HepG2 (cell line): ENCODE measurements at regions not wholly inside any gene's neighbourhood (a gene's known extent, or its start where the extent isn't known, plus 50 kb on each side); places are given as distances from the start of the nearest gene placed in this dataset.

Experiments used
- ATAC-seq: fragments of 200-7000 bp; cut with Tn5 transposase; 3 replicates; pipeline ENCODE4 v1.9.1; 2020; ENCODE audit warnings: mild to moderate bottlenecking, moderate library complexity
- BruUV-seq: library from RNA; stranded (reverse); fragments of 400-500 nt; replicated peaks from 2 replicates; lab custom pipeline; 2021; lab: Mats Ljungman, UMichigan
- CTCF ChIA-PET: fragments of 300-600 bp; formaldehyde crosslinking; extraction: SDS; loops from one replicate; lab custom pipeline; 2021; ENCODE audit warnings: low total read pairs, inconsistent platforms, low intra/inter-chr PET ratio; lab: Yijun Ruan, JAX
- POLR2A ChIA-PET: fragments of 350-600 bp; sonication (Branson Sonifier 250); formaldehyde crosslinking; loops from one replicate; lab custom pipeline; 2020; ENCODE audit warnings: antibody characterized with exemption, inconsistent platforms; lab: Yijun Ruan, JAX
- DNase-seq: peaks from one replicate; pipeline ENCODE4 v3.0.0-alpha.2; 2015; ENCODE audit warnings: low spot score
- FAIRE-seq: peaks from 3 replicates; lab custom pipeline; 2011; peaks lifted over from hg19 to GRCh38; lab: Jason Lieb, UNC
- H2AFZ ChIP-seq: one replicate; pipeline ENCODE4 v1.6.1; 2011; ENCODE audit warnings: low read length, inconsistent platforms
- H3K27ac ChIP-seq: fragments of 300-600 bp; 3 replicates; pipeline ENCODE4 v1.8.0; 2011; ENCODE audit warnings: mixed run types, mild to moderate bottlenecking, mixed read lengths, low read length, inconsistent platforms; ENCODE audit not compliant: insufficient read depth; ENCODE audit errors: extremely low read length
- H3K27me3 ChIP-seq, 2 experiments: fragments of 200-600 bp in 1 of 2; 2 replicates in 1 of 2; 3 replicates in 1 of 2; pipeline versions ENCODE4 v1.6.0 to v1.8.0; 2011; ENCODE audit warnings: low read length in 2 of 2, mild to moderate bottlenecking in 2 of 2, moderate library complexity in 2 of 2, inconsistent platforms in 1 of 2; ENCODE audit not compliant: insufficient read depth in 2 of 2, control insufficient read depth in 1 of 2
- H3K36me3 ChIP-seq, 2 experiments: fragments of 200-600 bp in 1 of 2; replicated peaks in 1 of 2; 2 replicates in 1 of 2; 3 replicates in 1 of 2; pipeline versions ENCODE4 v1.5.1 to v1.8.0; 2011; ENCODE audit warnings: low read length in 2 of 2, inconsistent platforms in 1 of 2; ENCODE audit not compliant: insufficient read depth in 2 of 2, control insufficient read depth in 1 of 2
- H3K4me1 ChIP-seq: 2 replicates; pipeline ENCODE4 v1.5.1; 2012; ENCODE audit warnings: low read length, inconsistent platforms; ENCODE audit not compliant: insufficient read depth
- H3K4me2 ChIP-seq: 2 replicates; pipeline ENCODE4 v1.6.0; 2011; ENCODE audit warnings: low read depth, low read length, inconsistent platforms
- H3K4me3 ChIP-seq, 3 experiments: fragments of 200-600 bp in 1 of 3; sonication (generic), shearing (Covaris generic) in 1 of 3; replicated peaks in 1 of 3; 2 replicates each; pipeline ENCODE4 v1.5.1; 2011 to 2016; ENCODE audit warnings: low read length in 3 of 3, inconsistent platforms in 2 of 3, low read depth in 2 of 3, mild to moderate bottlenecking in 2 of 3, control low read depth in 1 of 3, mixed read lengths in 1 of 3; ENCODE audit not compliant: insufficient read depth in 1 of 3
- H3K79me2 ChIP-seq: one replicate; pipeline ENCODE4 v1.6.1; 2011; ENCODE audit warnings: low read length, inconsistent platforms; ENCODE audit not compliant: insufficient read depth
- H3K9ac ChIP-seq: 2 replicates; pipeline ENCODE4 v1.6.0; 2011; ENCODE audit warnings: mild to moderate bottlenecking, low read depth, low read length, inconsistent platforms; ENCODE audit not compliant: insufficient read depth
- H3K9me3 ChIP-seq: 2 replicates; pipeline ENCODE4 v1.5.1; 2012; ENCODE audit warnings: mild to moderate bottlenecking, low read length
- H4K20me1 ChIP-seq: 2 replicates; pipeline ENCODE4 v1.6.0; 2011; ENCODE audit warnings: inconsistent platforms, mild to moderate bottlenecking, low read length, moderate library complexity; ENCODE audit not compliant: insufficient read depth
- ERF ChIP-seq: IDR thresholded peaks from 2 replicates; pipeline ENCODE4 v1.6.1; 2018; ENCODE audit warnings: missing biosample characterization, missing genetic modification reagents
- FOSL1 ChIP-seq: sonication (generic); formaldehyde crosslinking; IDR thresholded peaks from 2 replicates; pipeline ENCODE4 v1.9.0; 2021; ENCODE audit warnings: missing genetic modification reagents, borderline replicate concordance
- SAP130 ChIP-seq: IDR thresholded peaks from 2 replicates; pipeline ENCODE4 v1.6.1; 2016; ENCODE audit warnings: low read depth
- ZNF180 ChIP-seq: sonication (generic); formaldehyde crosslinking; IDR thresholded peaks from 2 replicates; pipeline ENCODE4 v1.4.0; 2020; ENCODE audit warnings: low read depth, missing genetic modification reagents, borderline replicate concordance
- ZNF230 ChIP-seq: sonication (generic); formaldehyde crosslinking; IDR thresholded peaks from 2 replicates; pipeline ENCODE4 v1.4.0; 2020; ENCODE audit warnings: mild to moderate bottlenecking, missing genetic modification reagents
- ZNF317 ChIP-seq: sonication (generic); formaldehyde crosslinking; IDR thresholded peaks from 2 replicates; pipeline ENCODE4 v1.5.0; 2020; ENCODE audit warnings: mild to moderate bottlenecking, missing genetic modification reagents
- ZNF713 ChIP-seq: sonication (generic); formaldehyde crosslinking; IDR thresholded peaks from 2 replicates; pipeline ENCODE4 v1.4.0; 2020; ENCODE audit warnings: mild to moderate bottlenecking, missing genetic modification reagents
- ZNF790 ChIP-seq: sonication (generic); formaldehyde crosslinking; IDR thresholded peaks from 2 replicates; pipeline ENCODE4 v1.8.0; 2022; ENCODE audit warnings: missing genetic modification reagents, mild to moderate bottlenecking, borderline replicate concordance
- WGBS: methylation state at CpG from one replicate; pipeline ENCODE4 v1.1.6; 2017; ENCODE audit warnings: low lambda C conversion rate; 5-methylcytosine and 5-hydroxymethylcytosine counted together
- in situ Hi-C: cut with HindIII; loops from 2 replicates; pipeline ENCODE4 v1.10.0; 2017; ENCODE audit warnings: low pct_unique_long_range_greater_than_20kb; ENCODE audit not compliant: extremely low pct_ligation_motif_present
- intact Hi-C: fragments of 100-400 bp; cut with micrococcal nuclease; formaldehyde crosslinking; loops from one replicate; pipeline ENCODE4 v1.10.0; 2022; ENCODE audit not compliant: unreplicated experiment
- TF ChIP-seq, protein P1 (sequence below): sonication (generic); formaldehyde crosslinking; IDR thresholded peaks from 2 replicates; pipeline ENCODE4 v1.5.1; 2020; ENCODE audit warnings: mild to moderate bottlenecking, missing genetic modification reagents, moderate library complexity
- TF ChIP-seq, protein P2 (sequence below): sonication (generic); formaldehyde crosslinking; IDR thresholded peaks from 2 replicates; pipeline ENCODE4 v1.8.1; 2023; ENCODE audit warnings: mild to moderate bottlenecking, missing genetic modification reagents
- TF ChIP-seq, protein P3 (sequence below): sonication (generic); formaldehyde crosslinking; IDR thresholded peaks from 2 replicates; pipeline ENCODE4 v1.4.0; 2020; ENCODE audit warnings: mild to moderate bottlenecking, missing genetic modification reagents

DNA sequence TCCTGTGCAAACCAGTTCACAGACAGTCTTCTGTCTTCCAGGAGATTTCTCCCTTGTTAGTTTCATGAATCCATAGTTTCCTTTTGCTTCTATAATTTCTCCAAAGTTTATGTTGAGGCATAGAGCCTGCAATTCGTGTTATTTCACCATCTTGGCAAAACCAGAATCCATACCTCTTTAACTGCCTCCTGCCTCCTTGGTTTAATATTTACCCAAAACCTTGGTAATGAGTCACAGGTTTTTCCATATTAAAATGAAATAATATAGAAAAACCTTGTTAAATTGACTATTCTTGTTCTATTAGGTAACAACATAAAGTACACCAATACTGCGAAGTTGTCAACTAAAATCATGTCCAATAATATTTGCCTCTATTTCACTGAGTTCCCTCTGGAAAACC is 459.7 kb downstream of the HINT1 start:
- intact Hi-C loops (no loop called here), in situ Hi-C loops (loop anchor here (25.0 kb wide), 1 partner anchor 593 kb away; no protein-coding TSS in a partner anchor)
- CTCF ChIA-PET = no interaction called here
- no peaks in the 10 kb centered on the region for H3K27me3 ChIP-seq
- no TSS peak for BruUV-seq
- H3K27ac ChIP-seq = no peak overlapping the region
- DNase-seq = no peak
- no peaks in the 10 kb centered on the region for H3K79me2 ChIP-seq
- WGBS = 4% methylated on average over 2 of the region's 2 CpGs
- H3K4me1 ChIP-seq = peaks cover 3% of the 10 kb centered on the region
- no peaks in the 10 kb centered on the region for H4K20me1 ChIP-seq
- POLR2A ChIA-PET = no interaction called here
- H3K9me3 ChIP-seq = no peaks in the 10 kb centered on the region
- H3K36me3 ChIP-seq = no peaks in the 10 kb centered on the region
- no peak overlapping the region for H3K4me3 ChIP-seq
- no peak overlapping the region for H3K4me2 ChIP-seq
- FAIRE-seq = no peak
- no peak for ATAC-seq
- no peak overlapping the region for H2AFZ ChIP-seq
- no peak overlapping the region for H3K9ac ChIP-seq
- TF ChIP-seq ZNF180 (CRISPR knock-in tag) (no peak), SAP130 (no peak), ZNF230 (CRISPR knock-in tag) (no peak), ZNF790 (CRISPR knock-in tag) (no peak), ERF (no peak), ZNF713 (no peak), FOSL1 (CRISPR knock-in tag) (no peak), ZNF317 (CRISPR knock-in tag) (no peak)
- TF ChIP-seq, protein P1, sequence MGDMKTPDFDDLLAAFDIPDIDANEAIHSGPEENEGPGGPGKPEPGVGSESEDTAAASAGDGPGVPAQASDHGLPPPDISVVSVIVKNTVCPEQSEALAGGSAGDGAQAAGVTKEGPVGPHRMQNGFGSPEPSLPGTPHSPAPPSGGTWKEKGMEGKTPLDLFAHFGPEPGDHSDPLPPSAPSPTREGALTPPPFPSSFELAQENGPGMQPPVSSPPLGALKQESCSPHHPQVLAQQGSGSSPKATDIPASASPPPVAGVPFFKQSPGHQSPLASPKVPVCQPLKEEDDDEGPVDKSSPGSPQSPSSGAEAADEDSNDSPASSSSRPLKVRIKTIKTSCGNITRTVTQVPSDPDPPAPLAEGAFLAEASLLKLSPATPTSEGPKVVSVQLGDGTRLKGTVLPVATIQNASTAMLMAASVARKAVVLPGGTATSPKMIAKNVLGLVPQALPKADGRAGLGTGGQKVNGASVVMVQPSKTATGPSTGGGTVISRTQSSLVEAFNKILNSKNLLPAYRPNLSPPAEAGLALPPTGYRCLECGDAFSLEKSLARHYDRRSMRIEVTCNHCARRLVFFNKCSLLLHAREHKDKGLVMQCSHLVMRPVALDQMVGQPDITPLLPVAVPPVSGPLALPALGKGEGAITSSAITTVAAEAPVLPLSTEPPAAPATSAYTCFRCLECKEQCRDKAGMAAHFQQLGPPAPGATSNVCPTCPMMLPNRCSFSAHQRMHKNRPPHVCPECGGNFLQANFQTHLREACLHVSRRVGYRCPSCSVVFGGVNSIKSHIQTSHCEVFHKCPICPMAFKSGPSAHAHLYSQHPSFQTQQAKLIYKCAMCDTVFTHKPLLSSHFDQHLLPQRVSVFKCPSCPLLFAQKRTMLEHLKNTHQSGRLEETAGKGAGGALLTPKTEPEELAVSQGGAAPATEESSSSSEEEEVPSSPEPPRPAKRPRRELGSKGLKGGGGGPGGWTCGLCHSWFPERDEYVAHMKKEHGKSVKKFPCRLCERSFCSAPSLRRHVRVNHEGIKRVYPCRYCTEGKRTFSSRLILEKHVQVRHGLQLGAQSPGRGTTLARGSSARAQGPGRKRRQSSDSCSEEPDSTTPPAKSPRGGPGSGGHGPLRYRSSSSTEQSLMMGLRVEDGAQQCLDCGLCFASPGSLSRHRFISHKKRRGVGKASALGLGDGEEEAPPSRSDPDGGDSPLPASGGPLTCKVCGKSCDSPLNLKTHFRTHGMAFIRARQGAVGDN (CRISPR knock-in tag) = no peak
- TF ChIP-seq, protein P2, sequence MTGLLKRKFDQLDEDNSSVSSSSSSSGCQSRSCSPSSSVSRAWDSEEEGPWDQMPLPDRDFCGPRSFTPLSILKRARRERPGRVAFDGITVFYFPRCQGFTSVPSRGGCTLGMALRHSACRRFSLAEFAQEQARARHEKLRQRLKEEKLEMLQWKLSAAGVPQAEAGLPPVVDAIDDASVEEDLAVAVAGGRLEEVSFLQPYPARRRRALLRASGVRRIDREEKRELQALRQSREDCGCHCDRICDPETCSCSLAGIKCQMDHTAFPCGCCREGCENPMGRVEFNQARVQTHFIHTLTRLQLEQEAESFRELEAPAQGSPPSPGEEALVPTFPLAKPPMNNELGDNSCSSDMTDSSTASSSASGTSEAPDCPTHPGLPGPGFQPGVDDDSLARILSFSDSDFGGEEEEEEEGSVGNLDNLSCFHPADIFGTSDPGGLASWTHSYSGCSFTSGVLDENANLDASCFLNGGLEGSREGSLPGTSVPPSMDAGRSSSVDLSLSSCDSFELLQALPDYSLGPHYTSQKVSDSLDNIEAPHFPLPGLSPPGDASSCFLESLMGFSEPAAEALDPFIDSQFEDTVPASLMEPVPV (CRISPR knock-in tag) = no peak
- TF ChIP-seq, protein P3, sequence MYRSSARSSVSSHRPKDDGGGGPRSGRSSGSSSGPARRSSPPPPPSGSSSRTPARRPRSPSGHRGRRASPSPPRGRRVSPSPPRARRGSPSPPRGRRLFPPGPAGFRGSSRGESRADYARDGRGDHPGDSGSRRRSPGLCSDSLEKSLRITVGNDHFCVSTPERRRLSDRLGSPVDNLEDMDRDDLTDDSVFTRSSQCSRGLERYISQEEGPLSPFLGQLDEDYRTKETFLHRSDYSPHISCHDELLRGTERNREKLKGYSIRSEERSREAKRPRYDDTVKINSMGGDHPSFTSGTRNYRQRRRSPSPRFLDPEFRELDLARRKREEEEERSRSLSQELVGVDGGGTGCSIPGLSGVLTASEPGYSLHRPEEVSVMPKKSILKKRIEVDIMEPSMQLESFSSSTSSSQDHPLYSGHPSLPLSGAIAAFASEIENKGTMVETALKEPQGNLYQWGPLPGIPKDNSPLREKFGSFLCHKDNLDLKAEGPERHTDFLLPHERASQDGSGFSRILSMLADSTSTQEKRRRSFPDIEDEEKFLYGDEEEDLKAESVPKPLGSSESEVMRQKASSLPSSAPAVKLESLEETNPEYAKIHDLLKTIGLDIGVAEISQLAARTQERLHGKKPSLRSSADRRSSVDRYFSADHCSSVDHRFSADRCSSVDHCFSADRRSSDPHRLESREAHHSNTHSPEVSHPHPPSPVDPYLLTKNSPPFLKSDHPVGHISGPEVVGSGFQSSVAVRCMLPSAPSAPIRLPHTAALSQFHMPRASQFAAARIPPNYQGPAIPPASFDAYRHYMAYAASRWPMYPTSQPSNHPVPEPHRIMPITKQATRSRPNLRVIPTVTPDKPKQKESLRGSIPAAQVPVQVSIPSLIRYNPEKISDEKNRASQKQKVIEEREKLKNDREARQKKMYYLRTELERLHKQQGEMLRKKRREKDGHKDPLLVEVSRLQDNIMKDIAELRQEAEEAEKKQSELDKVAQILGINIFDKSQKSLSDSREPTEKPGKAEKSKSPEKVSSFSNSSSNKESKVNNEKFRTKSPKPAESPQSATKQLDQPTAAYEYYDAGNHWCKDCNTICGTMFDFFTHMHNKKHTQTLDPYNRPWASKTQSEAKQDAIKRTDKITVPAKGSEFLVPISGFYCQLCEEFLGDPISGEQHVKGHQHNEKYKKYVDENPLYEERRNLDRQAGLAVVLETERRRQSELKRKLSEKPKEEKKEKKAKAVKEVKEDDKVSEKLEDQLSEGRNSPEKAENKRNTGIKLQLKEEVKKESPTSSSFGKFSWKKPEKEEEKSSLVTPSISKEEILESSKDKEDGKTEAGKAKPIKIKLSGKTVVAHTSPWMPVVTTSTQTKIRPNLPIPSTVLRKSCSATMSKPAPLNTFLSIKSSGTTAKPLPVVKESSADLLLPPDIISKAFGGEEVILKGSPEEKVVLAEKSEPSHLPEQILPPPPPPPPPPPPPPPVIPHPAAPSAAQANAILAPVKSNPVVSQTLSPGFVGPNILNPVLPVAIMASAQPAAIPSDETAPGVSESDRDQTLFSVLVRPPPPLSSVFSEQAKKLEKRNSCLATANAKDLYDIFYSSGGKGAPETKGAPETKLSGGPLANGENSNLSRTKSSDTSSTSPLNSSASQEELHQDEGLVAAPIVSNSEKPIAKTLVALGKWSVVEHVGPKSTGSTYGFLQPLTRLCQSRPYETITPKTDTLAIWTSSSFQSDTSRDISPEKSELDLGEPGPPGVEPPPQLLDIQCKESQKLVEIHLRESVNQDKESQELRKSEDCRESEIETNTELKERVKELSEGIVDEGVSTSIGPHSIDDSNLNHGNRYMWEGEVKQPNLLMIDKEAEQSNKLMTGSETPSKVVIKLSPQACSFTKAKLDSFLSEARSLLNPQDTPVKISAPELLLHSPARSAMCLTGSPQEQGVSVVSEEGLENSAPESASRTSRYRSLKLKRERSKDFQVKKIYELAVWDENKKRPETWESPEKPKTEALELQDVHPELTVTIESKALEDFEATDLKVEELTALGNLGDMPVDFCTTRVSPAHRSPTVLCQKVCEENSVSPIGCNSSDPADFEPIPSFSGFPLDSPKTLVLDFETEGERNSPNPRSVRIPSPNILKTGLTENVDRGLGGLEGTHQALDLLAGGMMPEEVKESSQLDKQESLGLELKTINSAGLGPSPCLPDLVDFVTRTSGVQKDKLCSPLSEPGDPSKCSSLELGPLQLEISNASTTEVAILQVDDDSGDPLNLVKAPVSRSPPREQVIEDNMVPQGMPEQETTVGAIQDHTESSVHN (CRISPR knock-in tag) = no peak
